MG63 (cell line): ENCODE measurements at regions not wholly inside any gene's neighbourhood (a gene's known extent, or its start where the extent isn't known, plus 50 kb on each side); places are given as distances from the start of the nearest gene placed in this dataset.

Experiments used
- DNase-seq: peaks from one replicate; pipeline ENCODE4 v3.0.0-alpha.2; 2020
- H3K27me3 ChIP-seq: fragments of 250-450 bp; sonication (Bioruptor Pico); 2 replicates; pipeline ENCODE4 v1.5.1; 2020; ENCODE audit warnings: mild to moderate bottlenecking, moderate library complexity
- H3K36me3 ChIP-seq: fragments of 250-450 bp; sonication (Bioruptor Pico); 2 replicates; pipeline ENCODE4 v1.5.1; 2020; ENCODE audit warnings: mild to moderate bottlenecking, moderate library complexity
- H3K4me3 ChIP-seq: fragments of 250-450 bp; sonication (Bioruptor Pico); 2 replicates; pipeline ENCODE4 v1.5.1; 2020; ENCODE audit warnings: mild to moderate bottlenecking, moderate library complexity
- H3K9me3 ChIP-seq: fragments of 250-450 bp; sonication (Bioruptor Pico); 2 replicates; pipeline ENCODE4 v1.5.1; 2020; ENCODE audit warnings: mild to moderate bottlenecking, moderate library complexity

GRCh38 chr5:96262105-96262504, 170.9 kb downstream of the PCSK1 start:
- Histone ChIP-seq H3K9me3 (peaks cover 19% of the 10 kb centered on the region), H3K27me3 (no peaks in the 10 kb centered on the region), H3K36me3 (no peaks in the 10 kb centered on the region), H3K4me3 (no peak overlapping the region)
- DNase-seq = no peak

GRCh38 chr5:96260009-96260408, 173.0 kb downstream of the PCSK1 start:
- no peaks in the 10 kb centered on the region for H3K27me3 ChIP-seq
- H3K36me3 ChIP-seq = no peaks in the 10 kb centered on the region
- no peak overlapping the region for H3K4me3 ChIP-seq
- no peaks in the 10 kb centered on the region; the same call in 1 of the 2 replicates for H3K9me3 ChIP-seq
- no peak for DNase-seq

GRCh38 chr5:96259151-96259772, 173.8 kb downstream of the PCSK1 start:
- DNase-seq = peak; percentile 74
- Histone ChIP-seq H3K9me3 (no peaks in the 10 kb centered on the region; the same call in 1 of the 2 replicates), H3K4me3 (no peak overlapping the region), H3K27me3 (no peaks in the 10 kb centered on the region), H3K36me3 (no peaks in the 10 kb centered on the region)

DNA sequence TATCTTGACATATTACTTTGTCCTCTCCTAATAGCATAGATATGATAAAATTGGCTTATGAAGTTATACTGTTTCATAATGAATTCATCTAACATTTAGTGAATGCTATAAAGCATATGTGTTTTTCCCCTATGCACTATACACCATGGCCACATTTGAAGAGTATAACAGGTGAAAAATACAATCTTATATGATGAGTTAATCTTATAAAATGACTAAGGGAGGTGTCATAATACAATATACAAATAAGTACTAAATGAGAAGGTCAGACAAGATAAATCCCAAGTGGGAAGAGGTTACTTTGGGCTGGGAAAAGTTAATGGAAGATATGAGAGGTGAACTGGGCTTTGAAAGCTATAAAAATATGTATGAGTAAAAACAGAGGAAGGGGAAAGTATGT, 174.4 kb downstream of the PCSK1 start:
- H3K4me3 ChIP-seq = no peak overlapping the region
- H3K9me3 ChIP-seq = no peaks in the 10 kb centered on the region; the same call in 1 of the 2 replicates
- no peaks in the 10 kb centered on the region; the same call in 1 of the 2 replicates for H3K36me3 ChIP-seq
- no peak for DNase-seq
- H3K27me3 ChIP-seq = no peaks in the 10 kb centered on the region

DNA sequence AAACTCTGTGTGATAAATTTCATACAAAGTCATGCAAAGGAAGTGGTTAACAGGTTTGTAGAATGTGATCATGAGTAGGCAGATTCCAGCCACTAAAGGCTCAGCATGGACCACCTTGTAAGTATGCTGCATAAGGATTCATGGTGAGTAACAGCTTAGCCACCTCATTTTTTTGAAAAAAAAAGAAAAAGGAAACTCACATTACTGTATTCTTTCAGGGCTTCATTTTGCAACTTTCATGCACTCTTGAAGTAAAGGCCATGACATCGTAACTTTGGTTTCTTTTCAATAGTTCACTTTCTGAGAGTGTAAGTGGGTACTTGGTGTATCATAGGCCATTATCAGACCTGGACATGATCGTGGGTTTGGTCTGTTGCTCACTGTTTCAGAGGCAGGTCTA, 175.1 kb downstream of the PCSK1 start:
- Histone ChIP-seq H3K36me3 (peaks cover 3% of the 10 kb centered on the region), H3K4me3 (no peak overlapping the region), H3K9me3 (no peaks in the 10 kb centered on the region; the same call in 1 of the 2 replicates), H3K27me3 (no peaks in the 10 kb centered on the region)
- peak; percentile 26 for DNase-seq

GRCh38 chr5:96256795-96257470, 176.1 kb downstream of the PCSK1 start:
- peak; percentile 71 for DNase-seq
- H3K27me3 ChIP-seq = no peaks in the 10 kb centered on the region
- H3K9me3 ChIP-seq = no peaks in the 10 kb centered on the region; the same call in 1 of the 2 replicates

DNA sequence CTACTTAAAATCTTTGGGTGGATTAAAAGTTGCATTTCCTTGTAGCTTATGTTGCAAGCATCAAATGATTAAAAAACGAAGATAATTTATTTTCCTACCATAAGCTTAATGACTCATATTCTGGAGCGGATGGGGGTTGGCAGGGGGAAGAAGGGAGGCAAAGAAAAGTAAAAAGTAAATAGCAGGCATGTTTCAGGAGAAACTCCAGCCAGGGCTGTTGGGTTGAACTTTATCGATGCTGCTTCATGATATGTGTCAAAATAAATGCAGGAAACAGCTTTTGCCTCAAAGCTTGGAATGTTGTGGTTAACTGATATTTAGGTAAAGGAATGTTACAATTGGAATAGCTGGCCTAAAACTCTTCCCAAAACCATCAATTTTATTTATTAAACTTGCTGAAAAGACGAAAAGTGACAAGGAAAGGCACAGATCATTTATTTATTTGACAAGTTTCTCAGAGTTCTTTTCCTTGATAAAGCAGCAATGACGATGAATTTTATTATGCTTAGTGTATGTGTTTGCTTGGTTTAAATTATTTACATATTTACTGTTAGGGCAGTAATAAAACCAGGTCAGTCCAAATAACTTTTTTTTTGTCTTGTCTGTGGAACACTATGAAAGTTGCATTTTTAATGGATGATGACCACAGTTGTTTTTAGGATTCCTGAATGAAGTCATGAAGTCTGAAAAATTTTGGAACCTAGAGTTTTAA, 177.9 kb downstream of the PCSK1 start:
- no peaks in the 10 kb centered on the region for H3K9me3 ChIP-seq
- H3K4me3 ChIP-seq = no peak overlapping the region
- DNase-seq = peak; percentile 94
- peaks cover 12% of the 10 kb centered on the region for H3K36me3 ChIP-seq
- H3K27me3 ChIP-seq = no peaks in the 10 kb centered on the region

More at GRCh38 chr5:96256795-96257470, 176.1 kb downstream of the PCSK1 start:
- Histone ChIP-seq H3K4me3 (no peak overlapping the region), H3K36me3 (peaks cover 12% of the 10 kb centered on the region)

DNA sequence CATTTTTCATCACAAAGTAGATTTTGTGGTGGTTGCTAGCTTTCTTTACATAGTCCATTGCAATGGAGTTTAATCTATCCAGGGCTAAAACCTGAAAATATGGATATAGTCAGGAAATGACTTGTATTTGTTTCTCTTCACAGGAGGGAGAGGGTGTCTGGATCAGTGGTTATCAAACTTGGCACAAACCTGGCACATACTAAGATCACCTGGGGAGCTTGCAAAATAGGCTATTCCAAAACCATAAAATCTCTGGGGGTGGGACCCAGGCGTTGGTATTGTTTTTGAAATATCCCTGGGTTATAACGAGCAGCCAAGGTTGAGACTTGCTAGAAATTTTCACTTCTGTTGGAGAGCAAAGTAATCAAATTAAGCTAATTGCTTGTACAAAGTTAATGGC, 179.9 kb downstream of the PCSK1 start:
- Histone ChIP-seq H3K4me3 (no peak overlapping the region), H3K27me3 (no peaks in the 10 kb centered on the region), H3K9me3 (no peaks in the 10 kb centered on the region), H3K36me3 (peaks cover 21% of the 10 kb centered on the region)
- no peak for DNase-seq

- H3K27me3 ChIP-seq = no peaks in the 10 kb centered on the region
Measured at GRCh38 chr5:96252596-96252995, 180.5 kb downstream of the PCSK1 start.

GRCh38 chr5:96250782-96251181, 182.3 kb downstream of the PCSK1 start:
- no peak for DNase-seq
- no peaks in the 10 kb centered on the region for H3K9me3 ChIP-seq

More at GRCh38 chr5:96252596-96252995, 180.5 kb downstream of the PCSK1 start:
- DNase-seq = no peak
- H3K36me3 ChIP-seq = peaks cover 21% of the 10 kb centered on the region
- no peak overlapping the region for H3K4me3 ChIP-seq
- no peaks in the 10 kb centered on the region for H3K9me3 ChIP-seq

DNA sequence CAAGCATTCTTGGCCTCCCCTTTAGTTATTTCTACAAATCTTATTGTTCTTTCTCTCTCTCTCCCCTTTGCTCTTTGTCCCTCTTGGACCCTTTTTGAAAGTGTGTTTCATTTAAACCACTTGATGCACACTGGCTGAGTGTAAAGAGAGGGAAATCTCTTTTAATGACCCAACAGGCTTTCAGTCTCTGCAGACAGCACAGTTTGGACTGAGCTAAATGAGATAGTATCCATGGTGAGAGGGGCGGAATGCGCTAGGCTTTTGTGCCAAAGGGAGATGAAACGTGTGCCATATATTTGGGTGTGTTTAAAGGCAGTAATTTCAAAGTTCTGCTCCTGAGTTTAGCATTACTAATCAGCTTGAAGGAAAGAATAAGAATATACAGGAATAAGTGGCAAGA, 184.9 kb downstream of the PCSK1 start:
- Histone ChIP-seq H3K4me3 (no peak overlapping the region), H3K9me3 (no peaks in the 10 kb centered on the region), H3K27me3 (no peaks in the 10 kb centered on the region), H3K36me3 (peaks cover 20% of the 10 kb centered on the region)
- DNase-seq = peak; percentile 65

More at GRCh38 chr5:96250782-96251181, 182.3 kb downstream of the PCSK1 start:
- H3K27me3 ChIP-seq = no peaks in the 10 kb centered on the region
- H3K4me3 ChIP-seq = no peak overlapping the region
- peaks cover 21% of the 10 kb centered on the region for H3K36me3 ChIP-seq

- no peak for DNase-seq
- no peaks in the 10 kb centered on the region for H3K9me3 ChIP-seq
- H3K36me3 ChIP-seq = peaks cover 15% of the 10 kb centered on the region
- no peak overlapping the region for H3K4me3 ChIP-seq
- H3K27me3 ChIP-seq = no peaks in the 10 kb centered on the region
Measured at GRCh38 chr5:96247708-96248107, 185.3 kb downstream of the PCSK1 start.

- peak; percentile 97 for DNase-seq
- H3K9me3 ChIP-seq = peaks cover 3% of the 10 kb centered on the region
- peaks cover 14% of the 10 kb centered on the region for H3K36me3 ChIP-seq
- H3K27me3 ChIP-seq = no peaks in the 10 kb centered on the region
- no peak overlapping the region for H3K4me3 ChIP-seq
Measured at GRCh38 chr5:96247097-96247701, 185.8 kb downstream of the PCSK1 start.

DNA sequence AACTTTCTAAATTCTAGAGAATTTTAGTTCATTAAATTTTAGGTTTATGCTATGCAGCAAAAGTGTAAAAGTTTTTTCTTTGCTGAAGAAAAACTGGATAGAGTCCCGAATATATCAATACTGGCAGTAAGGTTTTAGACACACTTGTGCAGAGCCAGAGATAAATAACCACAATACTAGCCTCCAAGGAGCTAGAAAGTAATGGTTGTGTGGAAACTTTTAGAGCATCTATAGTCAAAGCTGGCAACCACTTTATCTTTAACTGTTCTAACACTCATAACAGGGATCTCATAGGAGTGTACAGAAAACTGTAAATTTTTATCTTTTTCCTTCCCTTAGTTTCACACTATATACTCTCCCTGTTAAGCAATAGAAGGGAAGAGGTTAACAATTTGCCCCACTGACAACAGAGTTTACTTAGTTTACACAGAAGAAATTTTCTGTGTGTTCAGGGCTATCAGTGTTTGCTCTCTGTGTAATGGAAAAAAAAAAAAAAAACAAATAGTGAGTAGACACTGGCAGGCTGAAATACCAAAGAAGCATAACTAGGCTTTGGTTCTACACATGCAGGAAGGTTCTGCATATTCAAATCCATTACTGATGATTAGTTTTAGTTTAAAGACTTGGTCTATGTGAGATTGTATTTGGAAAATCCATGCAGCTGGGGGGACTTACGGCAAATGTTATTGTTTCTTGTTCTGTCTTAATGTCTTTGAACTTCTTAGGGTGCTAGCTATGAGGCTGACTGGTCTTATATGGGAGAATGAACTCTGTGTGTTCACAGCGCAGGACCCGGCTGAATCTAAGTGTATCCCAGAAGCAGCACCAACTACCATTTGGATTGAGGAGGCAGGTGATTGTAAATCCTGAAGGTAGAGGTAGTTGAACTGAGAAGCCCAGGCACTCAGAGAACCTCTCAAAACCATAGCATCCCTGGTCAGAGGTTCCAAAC, 187.6 kb downstream of the PCSK1 start:
- Histone ChIP-seq H3K4me3 (no peak overlapping the region), H3K36me3 (peaks cover 12% of the 10 kb centered on the region; the same call in 1 of the 2 replicates), H3K9me3 (peaks cover 5% of the 10 kb centered on the region), H3K27me3 (no peaks in the 10 kb centered on the region)
- DNase-seq = no peak

- Histone ChIP-seq H3K9me3 (peaks cover 5% of the 10 kb centered on the region), H3K36me3 (peaks cover 9% of the 10 kb centered on the region; the same call in 1 of the 2 replicates), H3K4me3 (no peak overlapping the region), H3K27me3 (no peaks in the 10 kb centered on the region)
- DNase-seq = no peak
Measured at GRCh38 chr5:96244696-96245095, 188.4 kb downstream of the PCSK1 start.

DNA sequence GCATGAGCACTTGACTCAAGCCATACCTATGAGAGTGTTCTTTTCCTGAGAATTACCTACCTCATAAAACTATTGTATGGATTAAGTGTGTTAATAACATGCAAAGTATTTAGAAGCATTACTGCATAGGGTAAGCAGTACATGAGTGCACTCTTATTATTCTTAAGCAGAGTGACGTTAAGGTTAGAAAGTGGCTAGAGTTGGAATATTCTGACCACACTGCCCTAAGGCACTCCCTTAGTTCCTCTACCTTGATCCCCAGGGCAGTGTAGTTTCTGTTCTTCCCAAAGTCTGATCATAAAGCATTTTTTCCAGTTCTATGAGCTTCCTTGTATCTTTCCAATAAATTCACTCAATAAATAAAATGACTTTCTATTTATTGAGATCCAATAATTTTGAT, 189.2 kb downstream of the PCSK1 start:
- DNase-seq = no peak

More for the DNA sequence above, 189.2 kb downstream of the PCSK1 start:
- Histone ChIP-seq H3K9me3 (peaks cover 5% of the 10 kb centered on the region), H3K36me3 (peaks cover 4% of the 10 kb centered on the region; the same call in 1 of the 2 replicates), H3K4me3 (no peak overlapping the region), H3K27me3 (no peaks in the 10 kb centered on the region)
